Activated CD4-positive, CD25-positive, alpha-beta regulatory T cell treated with anti-CD3 and anti-CD28 coated beads, Interleukin-2, amount 50 U/mL, for 24 hours (primary cell): ENCODE measurements at regions not wholly inside any gene's neighbourhood (a gene's known extent, or its start where the extent isn't known, plus 50 kb on each side); places are given as distances from the start of the nearest gene placed in this dataset.
"Not testable (repeated sequence)": the region's sequence is repeated elsewhere in the genome, so short reads cannot be mapped to it uniquely, and the experiment has no call there.

Experiments
- ATAC-seq, 2 donors: fragments of 150-1000 bp; cut with Tn5 transposase; one replicate each; pipeline ENCODE4 v1.10.0; 2021; ENCODE audit warnings: mild to moderate bottlenecking in 1 of 2, moderate library complexity in 1 of 2

DNA sequence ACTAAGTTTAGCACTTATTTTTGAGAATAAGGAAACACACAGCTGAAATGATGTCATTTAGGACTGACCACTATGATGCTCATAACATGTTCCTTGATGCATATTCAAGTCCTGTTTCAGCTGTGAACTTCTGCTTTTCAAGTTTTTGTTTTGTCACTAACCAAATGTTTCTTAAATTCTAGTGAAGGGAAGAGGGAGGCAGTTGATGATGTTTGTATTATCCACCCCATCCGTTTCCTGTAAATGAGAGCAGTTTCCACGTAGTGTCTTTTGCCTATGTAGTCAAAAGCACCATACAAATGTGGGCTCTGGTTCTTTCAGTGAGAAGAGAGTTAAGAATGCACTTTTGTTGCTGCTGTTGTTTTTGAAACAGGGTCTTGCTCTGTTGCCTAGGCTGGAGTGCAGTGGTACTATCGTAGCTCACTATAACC lies 491.8 kb downstream of the PCNX1 start:
- ATAC-seq, result peak; percentile 55 to 66

DNA sequence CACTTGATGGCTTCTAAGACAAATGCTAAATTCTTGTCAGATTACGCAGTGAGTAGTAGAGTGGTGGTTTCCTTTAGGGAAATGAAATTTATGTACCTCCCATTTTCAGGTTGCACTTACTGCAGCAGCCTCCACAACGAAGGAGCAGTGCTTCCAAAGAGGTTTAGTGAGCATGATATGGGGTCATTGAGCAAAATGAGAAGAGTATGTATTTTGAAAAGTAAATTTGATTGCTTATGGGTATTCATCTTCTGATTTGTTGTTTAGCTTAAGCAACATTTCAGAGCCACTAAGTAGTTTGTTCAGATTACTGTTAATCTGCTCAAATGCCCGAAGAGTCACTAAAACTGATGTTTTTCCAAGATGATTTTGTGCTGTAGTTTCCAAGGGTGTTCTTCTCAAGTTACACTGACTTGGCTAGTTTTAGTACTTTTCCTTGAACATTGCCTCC lies 493.6 kb downstream of the PCNX1 start:
- ATAC-seq, result no peak

- ATAC-seq, result not testable (repeated sequence)
These were observed 495.2 kb downstream of the PCNX1 start for GRCh38 chr14:71402415-71402814.

DNA sequence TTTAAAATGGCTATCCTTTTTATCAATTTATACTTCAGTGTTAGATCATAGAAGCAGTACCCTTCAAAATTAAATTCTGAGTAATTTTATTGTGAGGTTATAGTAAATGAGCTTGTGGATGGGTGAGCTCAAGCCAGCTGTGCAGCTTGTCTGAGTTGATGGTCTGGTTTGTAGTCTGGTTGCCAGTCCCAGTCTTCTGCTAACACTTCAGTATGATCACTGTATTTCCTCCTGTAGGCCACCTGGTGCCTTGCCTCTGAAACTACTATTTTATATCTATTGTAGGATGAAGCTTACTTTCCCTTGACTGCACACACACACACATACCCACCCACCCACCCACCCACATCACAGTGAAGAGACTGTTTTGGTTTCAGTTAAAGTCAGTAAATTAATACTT lies 496.4 kb downstream of the PCNX1 start:
- ATAC-seq, result peak; percentile 48 to 53

- no peak for ATAC-seq
These were observed 498.4 kb downstream of the PCNX1 start for GRCh38 chr14:71405676-71406075.

DNA sequence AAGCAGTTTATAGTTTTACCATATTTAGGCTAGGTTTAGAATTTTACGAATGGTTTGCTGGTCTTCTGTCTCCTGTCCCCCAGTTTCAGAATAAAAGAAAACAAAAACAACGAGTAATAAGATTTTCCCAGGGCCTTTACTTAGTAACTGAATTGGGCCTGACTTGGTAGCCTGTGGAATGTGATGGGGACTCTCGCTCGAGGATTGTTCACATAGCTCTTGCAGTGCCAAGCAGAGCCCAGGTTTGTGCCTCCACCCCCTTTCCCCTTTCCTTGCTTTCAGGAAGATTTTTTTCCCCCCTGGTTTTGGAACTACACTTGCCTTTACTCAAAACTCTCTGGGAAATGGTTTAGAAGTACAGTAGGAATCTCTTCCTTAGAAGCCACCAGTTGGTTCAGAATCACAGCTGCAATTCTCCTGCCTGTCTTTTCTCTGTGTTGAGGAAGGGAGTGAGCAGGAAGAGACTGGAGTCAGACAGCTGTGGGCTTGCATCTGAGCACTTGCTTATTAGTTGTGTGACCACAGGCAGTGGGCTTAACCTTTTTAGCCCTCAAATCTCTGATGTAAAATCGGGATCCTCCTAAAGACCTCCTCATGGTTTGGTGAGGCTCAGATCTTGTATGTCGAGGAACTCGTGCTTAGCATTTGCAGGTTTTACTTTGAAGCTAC lies 501.2 kb downstream of the PCNX1 start:
- ATAC-seq, result no peak

DNA sequence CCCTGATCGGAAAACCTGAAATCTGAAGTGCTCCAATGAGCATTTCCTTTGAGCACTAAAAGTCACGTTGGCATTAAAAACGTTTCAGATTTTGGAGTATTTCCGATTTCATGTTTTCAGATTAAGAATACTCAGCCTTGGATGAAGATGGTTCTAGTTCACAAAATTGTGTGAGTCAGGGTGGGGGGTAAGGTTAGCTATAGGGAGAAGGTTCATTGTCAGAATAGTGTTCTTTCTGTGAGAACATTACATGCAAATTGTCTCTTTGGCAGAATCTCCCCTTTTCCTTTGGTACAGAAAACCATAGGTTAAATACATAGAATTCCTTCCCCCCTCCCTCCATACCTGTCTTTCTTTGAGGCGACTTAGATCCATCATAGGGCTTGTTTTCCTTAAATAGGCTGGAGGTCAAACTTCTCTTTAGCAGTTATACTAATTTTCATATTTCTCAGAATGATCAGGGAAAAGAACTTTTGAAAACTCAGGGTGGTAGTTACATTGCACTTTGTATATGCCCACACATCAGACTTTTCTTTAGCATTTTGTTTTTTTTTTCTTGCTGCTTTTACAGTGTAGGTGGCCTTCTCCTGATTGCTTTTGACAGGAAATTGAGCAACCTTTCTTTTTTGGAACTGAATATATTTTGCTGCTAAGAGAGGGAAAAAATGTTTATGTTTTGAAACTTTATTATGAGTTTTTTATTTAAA lies 503.5 kb downstream of the PCNX1 start:
- no peak for ATAC-seq

DNA sequence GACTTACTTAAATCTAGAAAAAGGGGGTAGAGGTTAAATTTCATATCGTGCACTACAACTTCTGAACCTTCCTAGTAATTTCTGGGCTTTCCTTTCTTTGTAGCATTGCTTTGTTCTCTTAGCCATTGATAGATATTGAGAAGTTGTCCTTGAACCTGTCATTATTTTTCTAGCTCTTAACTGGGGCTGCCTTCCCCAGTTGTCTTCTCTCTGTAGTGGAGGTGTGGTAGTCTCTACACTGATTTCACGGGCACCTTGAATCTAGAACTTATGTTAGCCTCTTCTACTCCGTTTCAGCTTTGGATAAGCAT lies 504.0 kb downstream of the PCNX1 start:
- no peak for ATAC-seq

DNA sequence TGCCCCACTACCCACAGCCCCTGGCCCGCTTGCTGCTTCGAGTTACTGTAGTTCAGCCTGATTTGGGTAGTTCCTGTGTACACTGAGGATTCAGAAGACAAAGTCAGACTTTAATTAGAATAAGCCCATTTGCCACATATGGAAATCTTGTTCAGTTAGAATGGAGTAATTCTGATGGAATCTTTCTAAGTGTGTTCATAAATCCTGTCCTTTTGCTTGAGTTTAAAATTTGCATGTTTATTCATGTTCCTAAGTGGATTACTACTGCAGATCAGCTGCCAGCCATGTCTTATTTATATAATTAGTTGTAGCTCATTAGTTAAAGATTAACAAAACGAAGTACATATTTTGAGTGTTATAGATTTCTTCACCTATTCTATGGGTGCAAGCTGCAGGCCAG lies 504.5 kb downstream of the PCNX1 start:
- ATAC-seq, result no peak

GRCh38 chr14:71414631-71415403 lies 507.6 kb downstream of the PCNX1 start:
- ATAC-seq, result no peak

GRCh38 chr14:71415404-71415690 lies 508.1 kb downstream of the PCNX1 start:
- ATAC-seq, result no peak

DNA sequence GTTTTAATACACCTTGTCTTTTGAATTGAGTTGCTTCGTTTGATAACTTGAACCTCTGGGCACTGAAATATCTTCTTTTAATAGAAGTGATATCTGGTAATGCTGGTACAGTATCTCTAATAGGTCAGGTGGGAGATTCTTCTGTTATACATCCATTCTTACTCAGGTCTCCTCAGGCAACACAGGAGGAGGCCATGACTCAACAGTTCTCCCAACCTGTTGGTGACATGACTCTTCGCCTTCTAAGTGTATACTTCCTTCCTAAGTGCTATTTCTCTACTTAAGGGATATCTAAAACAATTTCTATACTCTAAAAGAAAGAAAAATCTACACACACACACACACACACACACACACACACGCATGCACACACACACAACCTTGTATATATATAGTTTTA lies 509.1 kb downstream of the PCNX1 start:
- ATAC-seq, result no peak

- no peak for ATAC-seq
These were observed 511.4 kb downstream of the PCNX1 start for GRCh38 chr14:71418532-71419245.

GRCh38 chr14:71423481-71423880 lies 508.7 kb upstream of the RGS6 start:
- no peak for ATAC-seq

DNA sequence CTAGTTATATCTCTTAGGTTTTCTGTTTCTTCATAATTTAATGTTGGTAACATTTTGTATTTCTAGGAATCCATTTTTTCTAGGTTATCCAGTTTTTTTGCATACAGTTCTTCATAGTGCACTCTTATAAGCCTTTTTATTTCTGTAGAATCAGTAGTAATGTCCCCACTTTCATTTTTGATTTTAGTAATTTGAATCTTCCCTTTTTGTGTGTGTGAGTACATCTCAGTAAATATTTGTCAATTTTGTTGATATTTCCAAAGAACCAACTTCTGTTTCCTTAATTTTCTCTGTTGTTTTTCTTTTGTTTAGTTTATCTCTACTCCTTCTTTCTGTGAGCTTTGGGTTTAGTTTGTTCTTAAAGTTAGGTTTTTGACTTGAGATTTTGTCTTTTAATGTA lies 507.3 kb upstream of the RGS6 start:
- no peak for ATAC-seq

GRCh38 chr14:71426001-71426400 lies 506.2 kb upstream of the RGS6 start:
- ATAC-seq, result no peak

DNA sequence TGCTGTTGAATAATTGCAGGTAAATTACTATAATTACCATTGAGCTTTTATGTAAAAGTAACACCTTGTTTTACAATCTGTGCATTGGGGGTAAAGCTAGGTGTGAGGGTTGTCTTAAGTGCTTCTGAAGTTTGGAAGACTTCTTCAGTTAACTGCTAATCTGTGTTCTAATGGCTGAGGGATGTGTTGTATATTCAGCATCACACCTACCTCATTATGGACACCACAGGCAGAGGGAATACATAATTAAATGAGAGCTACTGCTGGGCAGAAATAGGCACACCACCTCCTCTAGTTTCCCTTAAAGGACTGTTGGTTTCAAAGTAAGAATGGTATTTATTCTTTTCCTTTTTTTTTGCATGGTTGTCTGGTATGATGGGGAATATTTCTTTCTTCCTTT lies 502.3 kb upstream of the RGS6 start:
- no peak for ATAC-seq

- no peak for ATAC-seq
These were observed 501.9 kb upstream of the RGS6 start for GRCh38 chr14:71430321-71430677.

GRCh38 chr14:71430678-71431376 lies 501.4 kb upstream of the RGS6 start:
- ATAC-seq, result no peak

DNA sequence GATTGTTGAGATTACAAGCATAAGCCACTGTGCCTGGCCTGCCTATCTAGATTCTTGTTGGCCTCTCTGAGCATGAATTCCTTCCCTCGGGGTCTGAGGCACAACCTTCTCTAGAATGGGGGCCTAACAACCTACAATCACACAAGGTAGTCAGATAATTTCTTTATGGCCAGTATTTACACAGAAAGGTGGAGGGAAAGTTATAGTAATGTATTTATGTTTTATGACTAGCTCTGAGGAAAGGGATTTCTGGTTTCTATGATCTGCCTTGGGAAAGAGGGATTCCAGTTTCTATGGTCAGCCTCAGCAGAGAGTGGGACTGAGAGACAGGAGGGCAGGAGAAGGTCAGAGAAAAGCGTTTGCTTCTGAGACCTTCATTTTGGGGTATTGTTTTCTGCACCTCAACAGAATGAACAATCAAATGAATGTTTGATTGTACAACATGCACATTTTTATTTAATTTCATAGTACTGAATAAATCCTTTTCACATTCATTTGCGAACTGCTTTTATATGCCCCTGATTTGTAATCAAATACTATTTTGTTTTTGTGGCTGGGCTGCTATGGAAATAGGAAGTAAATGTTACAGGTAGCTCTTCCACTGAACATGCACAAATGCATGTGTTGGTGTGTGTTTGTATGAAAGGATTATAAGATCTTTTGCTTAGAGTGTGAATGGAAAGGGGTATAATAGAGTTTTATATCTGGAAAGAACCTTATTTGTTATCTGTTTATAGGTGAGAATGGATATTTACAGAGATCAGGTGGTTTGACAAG lies 499.7 kb upstream of the RGS6 start:
- no peak for ATAC-seq

GRCh38 chr14:71433303-71433702 lies 498.9 kb upstream of the RGS6 start:
- no peak for ATAC-seq

DNA sequence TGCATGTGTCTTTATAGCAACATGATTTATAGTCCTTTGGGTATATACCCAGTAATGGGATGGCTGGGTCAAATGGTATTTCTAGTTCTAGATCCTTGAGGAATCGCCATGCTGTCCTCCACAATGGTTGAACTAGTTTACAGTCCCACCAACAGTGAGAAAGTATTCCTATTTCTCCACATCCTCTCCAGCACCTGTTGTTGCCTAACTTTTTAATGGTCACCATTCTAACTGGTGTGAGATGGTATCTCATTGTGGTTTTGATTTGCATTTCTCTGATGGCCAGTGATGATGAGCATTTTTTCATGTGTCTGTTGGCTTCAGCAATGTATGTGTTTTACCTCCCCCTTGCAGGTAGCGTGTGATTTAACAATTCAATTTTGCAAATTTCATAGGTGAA lies 496.6 kb upstream of the RGS6 start:
- not testable (repeated sequence) for ATAC-seq
